ENCODE measurements at regions not wholly inside any gene's neighbourhood (a gene's known extent, or its start where the extent isn't known, plus 50 kb on each side); places are given as distances from the start of the nearest gene placed in this dataset.

- DNase-seq (ENCODE audit: low read depth), result no peak
- TF ChIP-seq CTCF (conservative IDR thresholded peaks at IDR 0.05; ENCODE audit: control insufficient read depth, insufficient read depth, low read depth, low read length), result no peak
- no peak overlapping the region for H3K4me3 ChIP-seq (ENCODE audit: control insufficient read depth, low read depth, low read length)
Observed at GRCh38 chr14:98728024-98728423, 544.0 kb downstream of the BCL11B start.

- DNase-seq (ENCODE audit: low read depth), result no peak
Observed at GRCh38 chr14:98728836-98729235, 543.2 kb downstream of the BCL11B start.

GRCh38 chr14:98731286-98731685 lies 540.7 kb downstream of the BCL11B start:
- no peak for DNase-seq (ENCODE audit: low read depth)
- H3K4me3 ChIP-seq (ENCODE audit: control insufficient read depth, low read depth, low read length), result no peak overlapping the region
- no peak for TF ChIP-seq CTCF (conservative IDR thresholded peaks at IDR 0.05; ENCODE audit: control insufficient read depth, insufficient read depth, low read depth, low read length)

More at GRCh38 chr14:98728836-98729235, 543.2 kb downstream of the BCL11B start:
- H3K4me3 ChIP-seq (ENCODE audit: control insufficient read depth, low read depth, low read length), result no peak overlapping the region
- TF ChIP-seq CTCF (conservative IDR thresholded peaks at IDR 0.05; ENCODE audit: control insufficient read depth, insufficient read depth, low read depth, low read length), result no peak

- DNase-seq (ENCODE audit: low read depth), result no peak
- no peak overlapping the region for H3K4me3 ChIP-seq (ENCODE audit: control insufficient read depth, low read depth, low read length)
- no peak for TF ChIP-seq CTCF (conservative IDR thresholded peaks at IDR 0.05; ENCODE audit: control insufficient read depth, insufficient read depth, low read depth, low read length)
Observed at GRCh38 chr14:98731701-98732100, 540.3 kb downstream of the BCL11B start.

- TF ChIP-seq CTCF (conservative IDR thresholded peaks at IDR 0.05; ENCODE audit: control insufficient read depth, insufficient read depth, low read depth, low read length), result no peak
- DNase-seq (ENCODE audit: low read depth), result no peak
- H3K4me3 ChIP-seq (ENCODE audit: control insufficient read depth, low read depth, low read length), result no peak overlapping the region
Observed at GRCh38 chr14:98733536-98733935, 538.5 kb downstream of the BCL11B start.

- no peak for DNase-seq (ENCODE audit: low read depth)
- no peak overlapping the region for H3K4me3 ChIP-seq (ENCODE audit: control insufficient read depth, low read depth, low read length)
- TF ChIP-seq CTCF (conservative IDR thresholded peaks at IDR 0.05; ENCODE audit: control insufficient read depth, insufficient read depth, low read depth, low read length), result no peak
Observed at GRCh38 chr14:98736701-98737338, 535.2 kb downstream of the BCL11B start.

GRCh38 chr14:98741523-98741922 lies 530.5 kb downstream of the BCL11B start:
- no peak overlapping the region for H3K4me3 ChIP-seq (ENCODE audit: control insufficient read depth, low read depth, low read length)
- no peak for TF ChIP-seq CTCF (conservative IDR thresholded peaks at IDR 0.05; ENCODE audit: control insufficient read depth, insufficient read depth, low read depth, low read length)
- no peak for DNase-seq (ENCODE audit: low read depth)

Data from fibroblast of mammary gland (primary cell).